CD8-positive, alpha-beta memory T cell (primary cell): ENCODE measurements at regions not wholly inside any gene's neighbourhood (a gene's known extent, or its start where the extent isn't known, plus 50 kb on each side); places are given as distances from the start of the nearest gene placed in this dataset.

Source experiments
- CTCF ChIA-PET: fragments of 350-600 bp; sonication (Branson Sonifier 250); formaldehyde crosslinking; loops from one replicate; lab custom pipeline; 2021; ENCODE audit warnings: antibody characterized with exemption; lab: Charles Lee
- POLR2A ChIA-PET: fragments of 350-600 bp; sonication (Branson Sonifier 250); formaldehyde crosslinking; loops from one replicate; lab custom pipeline; 2021; ENCODE audit warnings: antibody characterized with exemption; lab: Charles Lee
- DNase-seq, 5 donors: peaks; one replicate each; pipeline versions ENCODE4 v3.0.0 to v3.0.0-alpha.2; 2020 to 2022; ENCODE audit warnings: mixed read lengths in 1 of 5
- H3K27ac ChIP-seq: one replicate; pipeline ENCODE4 v1.7.0; 2013; ENCODE audit warnings: low read depth, mild to moderate bottlenecking, low read length, moderate library complexity
- H3K27me3 ChIP-seq: 2 replicates; pipeline ENCODE4 v1.7.0; 2013; ENCODE audit warnings: low read length, mild to moderate bottlenecking; ENCODE audit not compliant: insufficient read depth, poor library complexity, severe bottlenecking
- H3K36me3 ChIP-seq: 2 replicates; pipeline ENCODE4 v1.7.0; 2013; ENCODE audit warnings: mild to moderate bottlenecking, low read length, moderate library complexity; ENCODE audit not compliant: insufficient read depth
- H3K4me1 ChIP-seq: 2 replicates; pipeline ENCODE4 v1.7.0; 2013; ENCODE audit warnings: mild to moderate bottlenecking, low read length, moderate library complexity; ENCODE audit not compliant: insufficient read depth
- H3K4me3 ChIP-seq: 2 replicates; pipeline ENCODE4 v1.7.0; 2013; ENCODE audit warnings: mild to moderate bottlenecking, low read length
- H3K9me3 ChIP-seq: 2 replicates; pipeline ENCODE4 v1.7.0; 2013; ENCODE audit warnings: mild to moderate bottlenecking, low read length
- H3K27ac Mint-ChIP-seq, 8 donors: one replicate each; pipeline ENCODE4 v1.8.0; 2020 to 2021; ENCODE audit warnings: mixed read lengths in 8 of 8, mild to moderate bottlenecking in 6 of 8, inconsistent platforms in 3 of 8, moderate library complexity in 3 of 8
- H3K27me3 Mint-ChIP-seq, 2 donors: one replicate each; pipeline ENCODE4 v1.8.0; 2020 to 2021; ENCODE audit warnings: mixed read lengths in 2 of 2, mild to moderate bottlenecking in 1 of 2, moderate library complexity in 1 of 2
- H3K36me3 Mint-ChIP-seq, 3 donors: one replicate each; pipeline ENCODE4 v1.8.0; 2020 to 2021; ENCODE audit warnings: mixed read lengths in 3 of 3, inconsistent platforms in 1 of 3, mild to moderate bottlenecking in 1 of 3
- H3K4me1 Mint-ChIP-seq, 3 donors: one replicate each; pipeline ENCODE4 v1.8.0; 2020 to 2021; ENCODE audit warnings: mixed read lengths in 3 of 3, inconsistent platforms in 1 of 3, mild to moderate bottlenecking in 1 of 3
- H3K4me3 Mint-ChIP-seq, 7 donors: one replicate each; pipeline ENCODE4 v1.8.0; 2020 to 2021; ENCODE audit warnings: mixed read lengths in 7 of 7, mild to moderate bottlenecking in 6 of 7, moderate library complexity in 4 of 7, inconsistent platforms in 2 of 7
- H3K9me3 Mint-ChIP-seq, 5 donors: one replicate each; pipeline ENCODE4 v1.8.0; 2020 to 2022; ENCODE audit warnings: mixed read lengths in 5 of 5, mild to moderate bottlenecking in 3 of 5, moderate library complexity in 2 of 5, inconsistent platforms in 1 of 5

DNA sequence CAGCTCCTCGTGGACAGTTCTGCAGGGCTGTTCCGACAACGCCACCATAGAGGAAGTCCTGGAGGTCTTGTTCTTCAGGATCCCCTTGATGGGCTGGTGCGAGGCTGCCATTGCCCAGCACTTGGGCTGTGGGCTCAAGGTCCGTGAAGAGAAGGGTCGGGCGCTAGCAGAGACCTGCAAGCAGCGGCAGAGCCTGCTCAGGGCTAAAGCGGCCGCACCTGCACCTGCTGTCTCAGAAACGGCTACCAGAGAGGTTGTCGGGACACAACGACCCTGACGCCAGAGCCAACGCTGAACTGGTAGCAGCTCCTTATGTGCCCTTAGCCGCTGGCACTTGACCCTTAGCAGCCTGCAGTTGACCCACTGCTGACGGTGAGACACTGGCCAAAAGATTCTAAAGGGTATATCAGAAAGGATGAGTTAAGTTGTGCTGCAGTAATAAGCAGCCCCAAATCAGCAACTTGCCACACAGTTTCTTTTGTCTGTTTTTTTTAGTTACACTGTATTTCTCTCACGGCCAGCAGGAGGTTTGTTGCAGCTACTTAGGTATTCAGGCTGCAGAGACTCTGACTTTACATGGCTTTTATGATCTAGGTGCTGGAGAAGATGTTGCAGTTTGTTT is 55.5 kb upstream of the ST6GAL2 start:
- DNase-seq: no peak
- Mint-ChIP-seq H3K4me1 (no peaks in the 10 kb centered on the region), H3K4me3 (no peak overlapping the region), H3K27ac (no peak overlapping the region), H3K9me3 (peaks cover 0 to 3% (median 0%) of the 10 kb centered on the region in 5 donors), H3K27me3 (peaks cover 0 to 2% of the 10 kb centered on the region in 2 donors), H3K36me3 (no peaks in the 10 kb centered on the region)
- Histone ChIP-seq H3K36me3 (no peaks in the 10 kb centered on the region), H3K27ac (no peak overlapping the region), H3K4me1 (no peaks in the 10 kb centered on the region), H3K27me3 (no peaks in the 10 kb centered on the region), H3K4me3 (no peak overlapping the region), H3K9me3 (no peaks in the 10 kb centered on the region)
- CTCF ChIA-PET: no interaction called here
- POLR2A ChIA-PET: no interaction called here

- Mint-ChIP-seq H3K27ac (no peak overlapping the region), H3K36me3 (no peaks in the 10 kb centered on the region), H3K4me3 (no peak overlapping the region), H3K9me3 (peaks cover 0 to 3% (median 0%) of the 10 kb centered on the region in 5 donors), H3K4me1 (no peaks in the 10 kb centered on the region), H3K27me3 (no peaks in the 10 kb centered on the region)
- ChIA-PET CTCF (no interaction called here), POLR2A (no interaction called here)
- Histone ChIP-seq H3K27ac (no peak overlapping the region), H3K27me3 (no peaks in the 10 kb centered on the region), H3K4me1 (no peaks in the 10 kb centered on the region), H3K36me3 (no peaks in the 10 kb centered on the region), H3K9me3 (no peaks in the 10 kb centered on the region), H3K4me3 (no peak overlapping the region)
- DNase-seq: no peak
Measured at GRCh38 chr2:106943468-106944200, 57.7 kb upstream of the ST6GAL2 start.

DNA sequence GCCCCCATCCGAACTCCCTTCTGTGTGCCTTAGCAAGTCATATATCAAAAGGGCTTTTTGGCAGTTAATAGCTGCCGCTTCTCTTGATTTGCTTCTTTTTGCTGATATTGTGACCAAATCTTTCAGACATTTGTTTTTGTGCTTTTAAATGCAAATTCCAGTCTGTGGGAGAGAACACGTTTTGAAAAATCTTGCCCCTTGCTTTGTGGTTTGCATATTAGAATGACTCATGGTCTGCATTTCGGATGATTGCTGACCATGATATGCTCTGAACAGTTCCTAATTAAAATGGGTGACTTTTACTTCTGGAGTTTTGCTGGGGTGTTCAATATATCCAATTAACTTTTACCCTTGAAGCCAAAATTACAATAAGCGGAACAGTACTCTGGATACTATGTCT is 58.2 kb upstream of the ST6GAL2 start:
- DNase-seq: no peak
- no peaks in the 10 kb centered on the region for H3K4me1 Mint-ChIP-seq
- ChIA-PET CTCF (no interaction called here), POLR2A (no interaction called here)
- no peaks in the 10 kb centered on the region for H3K27me3 Mint-ChIP-seq
- H3K4me3 ChIP-seq: no peak overlapping the region
- no peaks in the 10 kb centered on the region for H3K27me3 ChIP-seq
- H3K36me3 ChIP-seq: no peaks in the 10 kb centered on the region
- H3K4me3 Mint-ChIP-seq: no peak overlapping the region
- no peaks in the 10 kb centered on the region for H3K9me3 ChIP-seq
- no peak overlapping the region for H3K27ac ChIP-seq
- no peaks in the 10 kb centered on the region for H3K4me1 ChIP-seq
- no peak overlapping the region for H3K27ac Mint-ChIP-seq
- no peaks in the 10 kb centered on the region for H3K36me3 Mint-ChIP-seq
- peaks cover 0 to 3% (median 2%) of the 10 kb centered on the region in 5 donors for H3K9me3 Mint-ChIP-seq

- ChIA-PET POLR2A (no interaction called here), CTCF (no interaction called here)
- Histone ChIP-seq H3K36me3 (no peaks in the 10 kb centered on the region), H3K27me3 (no peaks in the 10 kb centered on the region), H3K27ac (no peak overlapping the region), H3K4me1 (no peaks in the 10 kb centered on the region), H3K9me3 (no peaks in the 10 kb centered on the region), H3K4me3 (no peak overlapping the region)
- Mint-ChIP-seq H3K27ac (no peak overlapping the region), H3K4me1 (no peaks in the 10 kb centered on the region), H3K9me3 (peaks cover 2 to 7% (median 4%) of the 10 kb centered on the region in 5 donors), H3K4me3 (no peak overlapping the region), H3K36me3 (no peaks in the 10 kb centered on the region), H3K27me3 (no peaks in the 10 kb centered on the region)
- no peak for DNase-seq
Measured at GRCh38 chr2:106948540-106948939, 62.6 kb upstream of the ST6GAL2 start.

GRCh38 chr2:106953236-106953635 is 67.3 kb upstream of the ST6GAL2 start:
- Mint-ChIP-seq H3K27ac (no peak overlapping the region), H3K36me3 (no peaks in the 10 kb centered on the region), H3K4me1 (no peaks in the 10 kb centered on the region), H3K9me3 (peaks cover 0 to 8% (median 6%) of the 10 kb centered on the region in 5 donors), H3K4me3 (no peak overlapping the region), H3K27me3 (no peaks in the 10 kb centered on the region)
- H3K9me3 ChIP-seq: no peaks in the 10 kb centered on the region
- no peak overlapping the region for H3K4me3 ChIP-seq
- no peaks in the 10 kb centered on the region for H3K27me3 ChIP-seq
- ChIA-PET CTCF (no interaction called here), POLR2A (no interaction called here)
- H3K4me1 ChIP-seq: no peaks in the 10 kb centered on the region
- H3K36me3 ChIP-seq: no peaks in the 10 kb centered on the region
- no peak overlapping the region for H3K27ac ChIP-seq
- DNase-seq: no peak

DNA sequence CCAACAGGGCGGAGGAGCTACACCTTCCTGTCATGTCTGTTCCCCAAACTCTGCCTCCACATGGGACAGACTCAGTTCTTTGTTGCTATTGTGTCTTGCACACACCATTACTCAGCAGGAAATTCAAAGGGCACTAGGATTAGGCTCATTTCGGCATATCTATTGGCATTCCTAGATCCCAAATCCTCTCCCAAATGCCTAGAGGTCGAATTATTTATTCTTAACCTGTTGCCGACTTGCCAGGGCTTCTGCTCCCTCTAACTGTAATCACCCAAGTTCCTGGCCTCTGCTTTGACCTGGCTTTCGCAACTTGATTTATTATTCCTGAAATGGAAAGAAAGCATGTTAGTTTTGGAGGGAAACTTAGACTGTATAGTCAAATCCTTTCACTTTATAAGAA is 67.8 kb upstream of the ST6GAL2 start:
- H3K4me1 Mint-ChIP-seq: no peaks in the 10 kb centered on the region
- H3K36me3 Mint-ChIP-seq: no peaks in the 10 kb centered on the region
- Histone ChIP-seq H3K4me1 (no peaks in the 10 kb centered on the region), H3K9me3 (no peaks in the 10 kb centered on the region), H3K27ac (no peak overlapping the region), H3K4me3 (no peak overlapping the region), H3K36me3 (no peaks in the 10 kb centered on the region), H3K27me3 (no peaks in the 10 kb centered on the region)
- H3K9me3 Mint-ChIP-seq: peaks cover 0 to 8% (median 6%) of the 10 kb centered on the region in 5 donors
- ChIA-PET CTCF (no interaction called here), POLR2A (no interaction called here)
- peak overlapping the region in 1 of 7 donors; percentile 34 for H3K4me3 Mint-ChIP-seq
- H3K27ac Mint-ChIP-seq: no peak overlapping the region
- no peak for DNase-seq
- H3K27me3 Mint-ChIP-seq: no peaks in the 10 kb centered on the region

- POLR2A ChIA-PET: no interaction called here
- no peak overlapping the region for H3K27ac ChIP-seq
- Mint-ChIP-seq H3K36me3 (no peaks in the 10 kb centered on the region), H3K9me3 (peaks cover 0 to 8% (median 6%) of the 10 kb centered on the region in 5 donors), H3K4me3 (no peak overlapping the region), H3K27ac (no peak overlapping the region), H3K27me3 (no peaks in the 10 kb centered on the region), H3K4me1 (no peaks in the 10 kb centered on the region)
- DNase-seq: no peak
- no peak overlapping the region for H3K4me3 ChIP-seq
- no peaks in the 10 kb centered on the region for H3K36me3 ChIP-seq
- no peaks in the 10 kb centered on the region for H3K9me3 ChIP-seq
- CTCF ChIA-PET: no interaction called here
- no peaks in the 10 kb centered on the region for H3K4me1 ChIP-seq
- no peaks in the 10 kb centered on the region for H3K27me3 ChIP-seq
Measured at GRCh38 chr2:106954304-106954703, 68.3 kb upstream of the ST6GAL2 start.

- H3K27me3 ChIP-seq: no peaks in the 10 kb centered on the region
- no peaks in the 10 kb centered on the region for H3K9me3 ChIP-seq
- H3K4me1 ChIP-seq: no peaks in the 10 kb centered on the region
- no peaks in the 10 kb centered on the region for H3K4me1 Mint-ChIP-seq
- peaks cover 0 to 6% (median 4%) of the 10 kb centered on the region in 5 donors for H3K9me3 Mint-ChIP-seq
- H3K27ac Mint-ChIP-seq: no peak overlapping the region
- H3K4me3 Mint-ChIP-seq: no peak overlapping the region
- ChIA-PET CTCF (no interaction called here), POLR2A (no interaction called here)
- DNase-seq: no peak
- H3K4me3 ChIP-seq: no peak overlapping the region
- no peaks in the 10 kb centered on the region for H3K36me3 Mint-ChIP-seq
- no peaks in the 10 kb centered on the region for H3K36me3 ChIP-seq
- no peak overlapping the region for H3K27ac ChIP-seq
- H3K27me3 Mint-ChIP-seq: no peaks in the 10 kb centered on the region
Measured at GRCh38 chr2:106956416-106956815, 70.4 kb upstream of the ST6GAL2 start.
